T-helper 17 cell (primary cell): ENCODE measurements at regions not wholly inside any gene's neighbourhood (a gene's known extent, or its start where the extent isn't known, plus 50 kb on each side); places are given as distances from the start of the nearest gene placed in this dataset.

ENCODE experiments used
- ATAC-seq: fragments of 150-1000 bp; cut with Tn5 transposase; 2 replicates; pipeline ENCODE4 v1.10.0; 2021; ENCODE audit warnings: mild to moderate bottlenecking, moderate library complexity
- DNase-seq, 3 donors: peaks; one replicate each; pipeline versions ENCODE4 v3.0.0 to v3.0.0-alpha.2; 2020 to 2021
- H3K9me3 ChIP-seq: one replicate; pipeline ENCODE4 v1.7.0; 2013; ENCODE audit warnings: low read length, mild to moderate bottlenecking; ENCODE audit not compliant: control insufficient read depth, poor library complexity, severe bottlenecking
- H3K27ac Mint-ChIP-seq: one replicate; pipeline ENCODE4 v1.8.0; 2022; ENCODE audit warnings: mild to moderate bottlenecking, moderate library complexity, mixed read lengths
- H3K27me3 Mint-ChIP-seq: one replicate; pipeline ENCODE4 v1.8.0; 2022; ENCODE audit warnings: mixed read lengths
- H3K36me3 Mint-ChIP-seq: one replicate; pipeline ENCODE4 v1.8.0; 2022; ENCODE audit warnings: low read depth, mixed read lengths
- H3K4me1 Mint-ChIP-seq: one replicate; pipeline ENCODE4 v1.8.0; 2022; ENCODE audit warnings: mild to moderate bottlenecking, mixed read lengths
- H3K4me3 Mint-ChIP-seq: one replicate; pipeline ENCODE4 v1.8.0; 2022; ENCODE audit warnings: mild to moderate bottlenecking, moderate library complexity, mixed read lengths

GRCh38 chr4:38585871-38586270 lies 78.1 kb upstream of the KLF3 start:
- DNase-seq (no peak), ATAC-seq (no peak)
- Mint-ChIP-seq H3K36me3 (peaks cover 7% of the 10 kb centered on the region), H3K27ac (no peak overlapping the region), H3K4me1 (peaks cover 16% of the 10 kb centered on the region), H3K4me3 (no peak overlapping the region), H3K27me3 (no peaks in the 10 kb centered on the region)
- no peaks in the 10 kb centered on the region for H3K9me3 ChIP-seq

- Mint-ChIP-seq H3K27me3 (peaks cover 1% of the 10 kb centered on the region), H3K27ac (no peak overlapping the region), H3K36me3 (peaks cover 7% of the 10 kb centered on the region), H3K4me3 (no peak overlapping the region), H3K4me1 (peaks cover 16% of the 10 kb centered on the region)
- H3K9me3 ChIP-seq, result no peaks in the 10 kb centered on the region
- DNase-seq, result no peak
- no peak for ATAC-seq
Observed at GRCh38 chr4:38587106-38587505, 76.9 kb upstream of the KLF3 start.

DNA sequence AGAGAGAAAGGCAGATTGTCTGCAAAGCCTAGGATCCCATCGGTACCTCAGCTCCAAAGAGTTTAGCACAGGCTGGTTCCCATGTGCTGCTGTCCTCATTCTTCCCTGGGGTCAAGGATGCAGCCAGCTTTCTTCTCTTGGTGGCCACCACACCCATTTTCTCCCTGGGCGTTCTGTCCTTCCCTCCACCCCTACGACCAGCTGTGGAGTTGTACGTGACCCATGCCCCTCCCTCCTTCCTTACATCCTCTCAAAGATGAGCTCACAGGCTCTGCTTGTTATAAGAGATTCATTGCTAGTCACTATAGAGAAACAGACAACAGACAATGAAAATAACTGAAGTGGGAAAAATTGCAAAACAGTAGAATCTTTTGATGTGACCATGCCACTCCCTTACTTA lies 74.0 kb upstream of the KLF3 start:
- Mint-ChIP-seq H3K27me3 (peaks cover 5% of the 10 kb centered on the region), H3K4me3 (no peak overlapping the region), H3K4me1 (peaks cover 4% of the 10 kb centered on the region), H3K27ac (no peak overlapping the region), H3K36me3 (peaks cover 7% of the 10 kb centered on the region)
- no peak for DNase-seq
- ATAC-seq, result no peak
- no peaks in the 10 kb centered on the region for H3K9me3 ChIP-seq

GRCh38 chr4:38591617-38592337 lies 72.2 kb upstream of the KLF3 start:
- peaks cover 5% of the 10 kb centered on the region for H3K27me3 Mint-ChIP-seq
- DNase-seq (no peak), ATAC-seq (no peak)
- H3K4me1 Mint-ChIP-seq, result peaks cover under 1% of the 10 kb centered on the region
- no peak overlapping the region for H3K4me3 Mint-ChIP-seq
- no peak overlapping the region for H3K27ac Mint-ChIP-seq
- H3K36me3 Mint-ChIP-seq, result peaks cover 3% of the 10 kb centered on the region
- no peaks in the 10 kb centered on the region for H3K9me3 ChIP-seq

DNA sequence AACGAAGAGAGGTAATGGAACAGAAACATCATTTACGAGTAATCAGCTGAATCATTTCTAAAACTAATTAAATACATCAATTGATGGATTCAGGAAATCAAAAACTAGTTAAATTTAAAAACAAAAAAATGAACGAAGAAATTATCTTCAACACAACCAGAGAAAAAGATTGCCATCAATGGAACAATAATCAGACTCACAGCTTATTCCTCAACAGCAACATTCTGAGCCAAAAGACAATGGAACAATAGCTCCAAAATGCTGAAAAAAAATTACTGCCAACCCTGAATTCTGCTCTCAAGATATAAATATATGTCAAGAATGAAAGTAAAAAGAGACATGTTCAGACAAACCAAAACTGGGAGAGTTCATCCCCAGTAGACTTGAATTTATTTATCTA lies 65.5 kb upstream of the KLF3 start:
- no peak overlapping the region for H3K4me3 Mint-ChIP-seq
- no peak for DNase-seq
- H3K36me3 Mint-ChIP-seq, result no peaks in the 10 kb centered on the region
- H3K9me3 ChIP-seq, result no peaks in the 10 kb centered on the region
- H3K27ac Mint-ChIP-seq, result no peak overlapping the region
- no peaks in the 10 kb centered on the region for H3K27me3 Mint-ChIP-seq
- ATAC-seq, result no peak
- peaks cover 13% of the 10 kb centered on the region for H3K4me1 Mint-ChIP-seq

GRCh38 chr4:38600575-38600974 lies 63.4 kb upstream of the KLF3 start:
- Mint-ChIP-seq H3K36me3 (no peaks in the 10 kb centered on the region), H3K27me3 (no peaks in the 10 kb centered on the region), H3K4me3 (no peak overlapping the region), H3K4me1 (peaks cover 18% of the 10 kb centered on the region), H3K27ac (no peak overlapping the region)
- ATAC-seq, result no peak
- H3K9me3 ChIP-seq, result no peaks in the 10 kb centered on the region
- DNase-seq, result no peak

- no peaks in the 10 kb centered on the region for H3K9me3 ChIP-seq
- Mint-ChIP-seq H3K4me1 (peaks cover 26% of the 10 kb centered on the region), H3K27ac (no peak overlapping the region), H3K4me3 (no peak overlapping the region), H3K27me3 (no peaks in the 10 kb centered on the region), H3K36me3 (no peaks in the 10 kb centered on the region)
- ATAC-seq (no peak), DNase-seq (no peak)
Observed at GRCh38 chr4:38601244-38601915, 62.6 kb upstream of the KLF3 start.

- ATAC-seq (no peak), DNase-seq (no peak)
- peaks cover 29% of the 10 kb centered on the region for H3K4me1 Mint-ChIP-seq
- H3K9me3 ChIP-seq, result no peaks in the 10 kb centered on the region
- H3K4me3 Mint-ChIP-seq, result no peak overlapping the region
- H3K27me3 Mint-ChIP-seq, result no peaks in the 10 kb centered on the region
- H3K36me3 Mint-ChIP-seq, result no peaks in the 10 kb centered on the region
- no peak overlapping the region for H3K27ac Mint-ChIP-seq
Observed at GRCh38 chr4:38601916-38602291, 62.1 kb upstream of the KLF3 start.

DNA sequence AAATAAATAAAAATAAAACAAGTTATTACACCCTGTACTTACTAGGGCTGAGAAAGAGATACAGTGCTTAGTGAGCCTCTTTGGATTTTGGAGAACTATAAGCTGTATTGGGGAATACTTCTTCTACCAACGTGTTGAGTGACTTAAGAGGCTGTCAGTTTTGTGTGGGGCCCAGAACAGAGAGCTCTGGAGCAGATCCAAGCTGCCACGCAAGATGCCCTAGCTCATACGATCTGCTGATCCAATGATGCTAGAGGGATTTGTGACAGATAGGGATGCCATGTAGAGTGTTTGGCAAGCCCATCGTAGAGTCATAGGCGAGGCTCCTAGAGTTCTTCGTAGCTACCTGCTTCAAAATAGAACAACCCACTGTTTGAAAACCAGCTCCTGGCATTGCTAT lies 60.3 kb upstream of the KLF3 start:
- peaks cover 33% of the 10 kb centered on the region for H3K4me1 Mint-ChIP-seq
- ATAC-seq (no peak), DNase-seq (no peak)
- no peaks in the 10 kb centered on the region for H3K27me3 Mint-ChIP-seq
- no peaks in the 10 kb centered on the region for H3K36me3 Mint-ChIP-seq
- no peak overlapping the region for H3K4me3 Mint-ChIP-seq
- H3K27ac Mint-ChIP-seq, result no peak overlapping the region
- no peaks in the 10 kb centered on the region for H3K9me3 ChIP-seq

GRCh38 chr4:38605181-38605752 lies 58.7 kb upstream of the KLF3 start:
- DNase-seq (no peak), ATAC-seq (no peak)
- H3K9me3 ChIP-seq, result no peaks in the 10 kb centered on the region
- no peak overlapping the region for H3K4me3 Mint-ChIP-seq
- peaks cover 39% of the 10 kb centered on the region for H3K4me1 Mint-ChIP-seq
- peaks cover 2% of the 10 kb centered on the region for H3K36me3 Mint-ChIP-seq
- H3K27ac Mint-ChIP-seq, result no peak overlapping the region
- H3K27me3 Mint-ChIP-seq, result no peaks in the 10 kb centered on the region

DNA sequence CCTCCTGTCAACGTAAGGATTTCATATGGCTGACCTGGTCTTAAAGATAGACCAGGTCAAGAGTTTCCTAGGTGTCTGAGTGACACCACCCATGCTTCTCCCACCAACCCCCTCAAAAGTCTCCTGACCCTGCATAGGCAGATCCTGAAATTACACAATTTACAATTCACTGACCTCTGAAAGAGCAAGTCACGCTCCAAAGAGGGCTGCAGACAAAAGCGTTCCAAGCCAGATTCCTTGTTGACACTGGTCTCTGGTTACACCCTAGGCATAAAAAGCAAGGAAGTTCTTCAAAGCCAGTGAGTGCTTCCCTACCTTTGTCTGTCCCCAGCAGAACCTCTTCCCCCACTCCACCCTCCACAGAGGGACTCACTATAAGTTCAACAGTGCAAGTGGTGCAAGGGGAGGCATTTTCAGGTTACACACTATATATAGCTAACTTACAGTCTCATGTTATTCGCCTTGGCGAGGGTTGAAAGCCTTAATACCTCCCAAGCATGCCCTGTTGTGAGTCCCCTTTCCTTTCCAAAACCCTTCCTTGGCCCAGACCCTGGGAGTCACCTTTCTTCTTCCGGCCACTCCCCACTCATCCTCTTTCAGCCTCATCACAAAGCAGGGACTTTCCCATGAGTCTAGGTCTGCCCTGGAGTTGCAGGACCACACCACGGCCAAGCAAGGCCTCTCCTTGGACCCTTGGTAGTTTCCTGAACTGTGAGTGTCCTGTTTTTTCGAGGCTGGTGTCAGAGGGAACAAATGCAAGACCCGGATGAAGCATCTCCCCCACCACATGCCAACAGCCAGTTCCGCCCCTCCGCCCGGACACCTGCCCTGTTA lies 58.0 kb upstream of the KLF3 start:
- H3K27me3 Mint-ChIP-seq, result no peaks in the 10 kb centered on the region
- peaks cover 42% of the 10 kb centered on the region for H3K4me1 Mint-ChIP-seq
- no peak for ATAC-seq
- no peak overlapping the region for H3K27ac Mint-ChIP-seq
- no peak for DNase-seq
- no peaks in the 10 kb centered on the region for H3K9me3 ChIP-seq
- peaks cover 2% of the 10 kb centered on the region for H3K36me3 Mint-ChIP-seq
- no peak overlapping the region for H3K4me3 Mint-ChIP-seq

- H3K9me3 ChIP-seq, result no peaks in the 10 kb centered on the region
- ATAC-seq (no peak), DNase-seq (no peak)
- Mint-ChIP-seq H3K27ac (no peak overlapping the region), H3K36me3 (peaks cover 2% of the 10 kb centered on the region), H3K4me3 (no peak overlapping the region), H3K4me1 (peaks cover 42% of the 10 kb centered on the region), H3K27me3 (no peaks in the 10 kb centered on the region)
Observed at GRCh38 chr4:38606587-38606905, 57.5 kb upstream of the KLF3 start.

- peaks cover 2% of the 10 kb centered on the region for H3K36me3 Mint-ChIP-seq
- no peaks in the 10 kb centered on the region for H3K9me3 ChIP-seq
- H3K4me1 Mint-ChIP-seq, result peaks cover 37% of the 10 kb centered on the region
- ATAC-seq (no peak), DNase-seq (no peak)
- no peaks in the 10 kb centered on the region for H3K27me3 Mint-ChIP-seq
- H3K27ac Mint-ChIP-seq, result peak overlapping the region; percentile 54
- H3K4me3 Mint-ChIP-seq, result no peak overlapping the region
Observed at GRCh38 chr4:38609614-38610013, 54.4 kb upstream of the KLF3 start.
